GM21381 (cell line): ENCODE measurements at regions not wholly inside any gene's neighbourhood (a gene's known extent, or its start where the extent isn't known, plus 50 kb on each side); places are given as distances from the start of the nearest gene placed in this dataset.
"Not testable (repeated sequence)": the region's sequence is repeated elsewhere in the genome, so short reads cannot be mapped to it uniquely, and the experiment has no call there.

Experiments
- ATAC-seq: cut with Tn5 transposase; IDR thresholded peaks from one replicate; pipeline ENCODE4 v1.9.1; 2021; ENCODE audit warnings: mild to moderate bottlenecking, moderate library complexity; ENCODE audit not compliant: unreplicated experiment

GRCh38 chr14:71416392-71416791 lies 509.1 kb downstream of the PCNX1 start:
- no peak for ATAC-seq

GRCh38 chr14:71418532-71419245 lies 511.4 kb downstream of the PCNX1 start:
- no peak for ATAC-seq

GRCh38 chr14:71423481-71423880 lies 508.7 kb upstream of the RGS6 start:
- ATAC-seq, result no peak

GRCh38 chr14:71424941-71425340 lies 507.3 kb upstream of the RGS6 start:
- no peak for ATAC-seq

GRCh38 chr14:71426001-71426400 lies 506.2 kb upstream of the RGS6 start:
- no peak for ATAC-seq

GRCh38 chr14:71429902-71430301 lies 502.3 kb upstream of the RGS6 start:
- no peak for ATAC-seq

GRCh38 chr14:71430321-71430677 lies 501.9 kb upstream of the RGS6 start:
- ATAC-seq, result no peak

- ATAC-seq, result peak; percentile 58
Observed at GRCh38 chr14:71430678-71431376, 501.4 kb upstream of the RGS6 start.

- no peak for ATAC-seq
Observed at GRCh38 chr14:71432334-71433110, 499.7 kb upstream of the RGS6 start.

- ATAC-seq, result no peak
Observed at GRCh38 chr14:71433303-71433702, 498.9 kb upstream of the RGS6 start.

- ATAC-seq, result not testable (repeated sequence)
Observed at GRCh38 chr14:71435641-71436040, 496.6 kb upstream of the RGS6 start.

GRCh38 chr14:71437870-71438269 lies 494.4 kb upstream of the RGS6 start:
- ATAC-seq, result no peak

- no peak for ATAC-seq
Observed at GRCh38 chr14:71438684-71439083, 493.5 kb upstream of the RGS6 start.

GRCh38 chr14:71441126-71441525 lies 491.1 kb upstream of the RGS6 start:
- ATAC-seq, result no peak

- ATAC-seq, result no peak
Observed at GRCh38 chr14:71444030-71444822, 488.0 kb upstream of the RGS6 start.

- ATAC-seq, result no peak
Observed at GRCh38 chr14:71448431-71449315, 483.6 kb upstream of the RGS6 start.

GRCh38 chr14:71449316-71450055 lies 482.7 kb upstream of the RGS6 start:
- no peak for ATAC-seq

GRCh38 chr14:71451501-71451900 lies 480.7 kb upstream of the RGS6 start:
- ATAC-seq, result no peak

GRCh38 chr14:71452539-71452938 lies 479.7 kb upstream of the RGS6 start:
- no peak for ATAC-seq
